ENCODE measurements at regions not wholly inside any gene's neighbourhood (a gene's known extent, or its start where the extent isn't known, plus 50 kb on each side); places are given as distances from the start of the nearest gene placed in this dataset.

GRCh38 chr2:191515551-191515950, 162.4 kb upstream of the NABP1 start:
- no peak for DNase-seq (ENCODE audit: low spot score)

GRCh38 chr2:191516260-191516659, 161.7 kb upstream of the NABP1 start:
- DNase-seq (ENCODE audit: low spot score): no peak

GRCh38 chr2:191521608-191522208, 156.2 kb upstream of the NABP1 start:
- peak; percentile 43 for DNase-seq (ENCODE audit: low spot score)

- DNase-seq (ENCODE audit: low spot score): no peak
Measured at GRCh38 chr2:191522478-191523120, 155.3 kb upstream of the NABP1 start.

- no peak for DNase-seq (ENCODE audit: low spot score)
Measured at GRCh38 chr2:191526091-191526490, 151.8 kb upstream of the NABP1 start.

- no peak for DNase-seq (ENCODE audit: low spot score)
Measured at GRCh38 chr2:191526536-191526935, 151.4 kb upstream of the NABP1 start.

- no peak for DNase-seq (ENCODE audit: low spot score)
Measured at GRCh38 chr2:191526953-191527556, 150.9 kb upstream of the NABP1 start.

GRCh38 chr2:191530618-191531017, 147.3 kb upstream of the NABP1 start:
- DNase-seq (ENCODE audit: low spot score): no peak

- no peak for DNase-seq (ENCODE audit: low spot score)
Measured at GRCh38 chr2:191533693-191534180, 144.2 kb upstream of the NABP1 start.

- no peak for DNase-seq (ENCODE audit: low spot score)
Measured at GRCh38 chr2:191537921-191538320, 140.0 kb upstream of the NABP1 start.

- DNase-seq (ENCODE audit: low spot score): no peak
Measured at GRCh38 chr2:191538334-191538903, 139.5 kb upstream of the NABP1 start.

- peak; percentile 12 for DNase-seq (ENCODE audit: low spot score)
Measured at GRCh38 chr2:191539068-191539467, 138.9 kb upstream of the NABP1 start.

- DNase-seq (ENCODE audit: low spot score): no peak
Measured at GRCh38 chr2:191540681-191541080, 137.3 kb upstream of the NABP1 start.

- no peak for DNase-seq (ENCODE audit: low spot score)
Measured at GRCh38 chr2:191543708-191544107, 134.2 kb upstream of the NABP1 start.

GRCh38 chr2:191544461-191545062, 133.4 kb upstream of the NABP1 start:
- DNase-seq (ENCODE audit: low spot score): no peak

- DNase-seq (ENCODE audit: low spot score): no peak
Measured at GRCh38 chr2:191545361-191545760, 132.6 kb upstream of the NABP1 start.

GRCh38 chr2:191552066-191552465, 125.9 kb upstream of the NABP1 start:
- DNase-seq (ENCODE audit: low spot score): no peak

GRCh38 chr2:191554240-191554639, 123.7 kb upstream of the NABP1 start:
- DNase-seq (ENCODE audit: low spot score): no peak

- peak; percentile 66 for DNase-seq (ENCODE audit: low spot score)
Measured at GRCh38 chr2:191555092-191555742, 122.7 kb upstream of the NABP1 start.

- DNase-seq (ENCODE audit: low spot score): no peak
Measured at GRCh38 chr2:191556463-191556862, 121.5 kb upstream of the NABP1 start.

- DNase-seq (ENCODE audit: low spot score): no peak
Measured at GRCh38 chr2:191557841-191558240, 120.1 kb upstream of the NABP1 start.

- DNase-seq (ENCODE audit: low spot score): no peak
Measured at GRCh38 chr2:191559569-191559968, 118.4 kb upstream of the NABP1 start.
